Mesothelial cell of epicardium (in vitro differentiated cells): ENCODE measurements at regions not wholly inside any gene's neighbourhood (a gene's known extent, or its start where the extent isn't known, plus 50 kb on each side); places are given as distances from the start of the nearest gene placed in this dataset.

Experiments
- DNase-seq, 2 experiments: peaks; one replicate each; pipeline ENCODE4 v3.0.0; 2021; ENCODE audit warnings: low spot score in 2 of 2; ENCODE audit not compliant: unreplicated experiment in 2 of 2
- H3K27ac Mint-ChIP-seq: 2 replicates; pipeline ENCODE4 v1.8.0; 2021; ENCODE audit warnings: mixed read lengths
- H3K27me3 Mint-ChIP-seq: 2 replicates; pipeline ENCODE4 v1.8.0; 2021; ENCODE audit warnings: low read depth, mixed read lengths
- H3K36me3 Mint-ChIP-seq: 2 replicates; pipeline ENCODE4 v1.8.0; 2021; ENCODE audit warnings: mixed read lengths
- H3K4me1 Mint-ChIP-seq: 2 replicates; pipeline ENCODE4 v1.8.0; 2021; ENCODE audit warnings: mixed read lengths
- H3K4me3 Mint-ChIP-seq: 2 replicates; pipeline ENCODE4 v1.8.0; 2021; ENCODE audit warnings: mild to moderate bottlenecking, moderate library complexity, mixed read lengths
- H3K9me3 Mint-ChIP-seq: 2 replicates; pipeline ENCODE4 v1.8.0; 2021; ENCODE audit warnings: mixed read lengths
- TF ChIP-seq, protein P1 (sequence below): fragments of 200-600 bp; sonication (generic); IDR thresholded peaks from one replicate; pipeline ENCODE4 v1.5.0; 2021; ENCODE audit warnings: antibody characterized with exemption; ENCODE audit not compliant: unreplicated experiment

- TF ChIP-seq, protein P1, sequence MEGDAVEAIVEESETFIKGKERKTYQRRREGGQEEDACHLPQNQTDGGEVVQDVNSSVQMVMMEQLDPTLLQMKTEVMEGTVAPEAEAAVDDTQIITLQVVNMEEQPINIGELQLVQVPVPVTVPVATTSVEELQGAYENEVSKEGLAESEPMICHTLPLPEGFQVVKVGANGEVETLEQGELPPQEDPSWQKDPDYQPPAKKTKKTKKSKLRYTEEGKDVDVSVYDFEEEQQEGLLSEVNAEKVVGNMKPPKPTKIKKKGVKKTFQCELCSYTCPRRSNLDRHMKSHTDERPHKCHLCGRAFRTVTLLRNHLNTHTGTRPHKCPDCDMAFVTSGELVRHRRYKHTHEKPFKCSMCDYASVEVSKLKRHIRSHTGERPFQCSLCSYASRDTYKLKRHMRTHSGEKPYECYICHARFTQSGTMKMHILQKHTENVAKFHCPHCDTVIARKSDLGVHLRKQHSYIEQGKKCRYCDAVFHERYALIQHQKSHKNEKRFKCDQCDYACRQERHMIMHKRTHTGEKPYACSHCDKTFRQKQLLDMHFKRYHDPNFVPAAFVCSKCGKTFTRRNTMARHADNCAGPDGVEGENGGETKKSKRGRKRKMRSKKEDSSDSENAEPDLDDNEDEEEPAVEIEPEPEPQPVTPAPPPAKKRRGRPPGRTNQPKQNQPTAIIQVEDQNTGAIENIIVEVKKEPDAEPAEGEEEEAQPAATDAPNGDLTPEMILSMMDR = no peak
- Mint-ChIP-seq H3K27me3 (peaks cover 96% of the 10 kb centered on the region), H3K4me1 (no peaks in the 10 kb centered on the region), H3K36me3 (no peaks in the 10 kb centered on the region), H3K4me3 (no peak overlapping the region), H3K27ac (no peak overlapping the region), H3K9me3 (no peaks in the 10 kb centered on the region)
- no peak for DNase-seq
These were observed 69.7 kb downstream of the GLYATL1 start for GRCh38 chr11:59008947-59009346.

DNA sequence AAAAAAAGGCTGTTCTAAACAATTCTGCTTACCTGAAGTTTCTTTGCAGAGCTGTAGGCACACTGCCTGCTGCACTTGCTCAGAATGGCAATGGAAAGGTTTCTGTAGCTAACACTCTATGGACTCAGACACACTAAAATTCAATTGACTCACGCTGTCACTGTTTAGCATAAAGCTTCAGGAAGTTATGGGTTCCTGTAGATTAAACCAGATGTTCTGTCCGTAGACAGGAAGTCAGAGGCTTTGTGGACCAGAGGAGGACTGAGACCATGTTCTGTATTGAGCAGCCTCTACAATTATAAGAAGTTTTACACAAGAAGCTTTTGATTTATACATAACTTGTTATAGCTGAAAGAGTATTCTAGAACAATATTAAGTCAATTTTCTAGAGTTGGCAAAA, 70.4 kb downstream of the GLYATL1 start:
- no peak overlapping the region for H3K4me3 Mint-ChIP-seq
- no peaks in the 10 kb centered on the region for H3K36me3 Mint-ChIP-seq
- no peaks in the 10 kb centered on the region for H3K4me1 Mint-ChIP-seq
- H3K9me3 Mint-ChIP-seq = peaks cover 4% of the 10 kb centered on the region
- no peak overlapping the region for H3K27ac Mint-ChIP-seq
- H3K27me3 Mint-ChIP-seq = peaks cover 94% of the 10 kb centered on the region
- TF ChIP-seq, protein P1 = no peak
- DNase-seq = no peak

GRCh38 chr11:59010708-59011107, 71.4 kb downstream of the GLYATL1 start:
- no peaks in the 10 kb centered on the region for H3K36me3 Mint-ChIP-seq
- TF ChIP-seq, protein P1 = no peak

DNA sequence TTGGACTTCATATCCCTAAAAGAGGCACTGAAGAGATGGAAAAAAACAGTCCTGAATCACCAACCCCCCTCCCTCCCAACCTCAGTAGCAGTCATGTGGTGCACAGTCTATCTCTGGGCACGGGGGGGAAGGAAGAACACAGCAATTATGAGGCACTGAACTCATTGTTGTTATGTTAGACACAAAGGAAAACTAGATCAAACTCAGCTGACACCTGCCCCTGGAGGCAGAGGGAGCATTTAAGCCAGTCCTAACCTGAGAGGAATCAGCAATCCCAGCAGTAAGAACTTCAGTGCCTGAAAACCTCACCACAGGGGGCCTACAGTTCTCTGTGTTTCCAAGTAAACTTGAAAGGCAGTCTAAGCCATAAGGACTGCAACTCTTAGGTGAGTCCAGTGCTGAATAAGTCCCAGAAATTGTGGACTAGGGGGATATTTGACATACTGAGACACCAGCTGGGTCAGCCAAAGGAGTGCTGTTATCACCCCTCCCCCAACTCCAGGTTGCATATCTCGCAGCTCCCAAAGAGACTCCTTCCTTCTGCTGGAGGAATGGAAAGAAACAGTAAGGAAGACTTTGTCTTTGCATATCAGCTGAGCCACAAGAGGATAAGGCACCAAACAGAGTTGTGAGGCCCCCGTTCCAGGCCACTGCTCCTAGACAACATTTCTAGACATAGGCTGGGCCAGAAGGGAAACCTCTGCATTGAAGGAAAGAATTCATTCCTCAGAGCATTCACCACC, 72.5 kb downstream of the GLYATL1 start:
- no peaks in the 10 kb centered on the region for H3K36me3 Mint-ChIP-seq
- TF ChIP-seq, protein P1 = no peak
- H3K9me3 Mint-ChIP-seq = peaks cover 14% of the 10 kb centered on the region
- H3K27me3 Mint-ChIP-seq = peaks cover 81% of the 10 kb centered on the region
- H3K27ac Mint-ChIP-seq = no peak overlapping the region
- no peak overlapping the region for H3K4me3 Mint-ChIP-seq
- DNase-seq = no peak
- H3K4me1 Mint-ChIP-seq = no peaks in the 10 kb centered on the region

More at GRCh38 chr11:59010708-59011107, 71.4 kb downstream of the GLYATL1 start:
- Mint-ChIP-seq H3K27me3 (peaks cover 91% of the 10 kb centered on the region), H3K9me3 (peaks cover 10% of the 10 kb centered on the region), H3K4me1 (no peaks in the 10 kb centered on the region), H3K4me3 (no peak overlapping the region), H3K27ac (no peak overlapping the region)
- no peak for DNase-seq

GRCh38 chr11:59012398-59013265, 73.3 kb downstream of the GLYATL1 start:
- Mint-ChIP-seq H3K36me3 (no peaks in the 10 kb centered on the region), H3K27ac (no peak overlapping the region), H3K27me3 (peaks cover 73% of the 10 kb centered on the region), H3K4me1 (no peaks in the 10 kb centered on the region), H3K4me3 (no peak overlapping the region), H3K9me3 (peaks cover 14% of the 10 kb centered on the region)
- TF ChIP-seq, protein P1 = no peak
- no peak for DNase-seq
